ENCODE measurements at regions not wholly inside any gene's neighbourhood (a gene's known extent, or its start where the extent isn't known, plus 50 kb on each side); places are given as distances from the start of the nearest gene placed in this dataset.

- intact Hi-C loops (cut with DNase I), result no loop called here
- H3K4me1 ChIP-seq, result no peaks in the 10 kb centered on the region
- no peak overlapping the region for H3K27ac ChIP-seq
- peaks cover 0 to 74% (median 41%) of the 10 kb centered on the region in 7 donors for H3K27me3 ChIP-seq
- DNase-seq, result no peak
- TF ChIP-seq CTCF (IDR thresholded peaks at IDR 0.05), result no peak
- H3K4me3 ChIP-seq, result no peak overlapping the region
- no peak for ATAC-seq
- no peaks in the 10 kb centered on the region for H3K9me3 ChIP-seq
- H3K36me3 ChIP-seq, result no peaks in the 10 kb centered on the region
Measured at GRCh38 chr14:101657372-101657771, 96.1 kb downstream of the DIO3 start.

- peaks cover 0 to 61% (median 38%) of the 10 kb centered on the region in 7 donors for H3K27me3 ChIP-seq
- no peak overlapping the region for H3K27ac ChIP-seq
- H3K4me3 ChIP-seq, result no peak overlapping the region
- peaks cover 0 to 20% (median 13%) of the 10 kb centered on the region in 11 donors for H3K9me3 ChIP-seq
- H3K4me1 ChIP-seq, result no peaks in the 10 kb centered on the region
- H3K36me3 ChIP-seq, result no peaks in the 10 kb centered on the region
- 46 to 50% methylated on average over 3 of the region's 3 CpGs for WGBS, 2 donors
- TF ChIP-seq CTCF (IDR thresholded peaks at IDR 0.05), result peak in 5 of 9 donors; percentile 18 to 44 (median 35)
- intact Hi-C loops (cut with DNase I), result no loop called here
- DNase-seq (no peak), ATAC-seq (no peak)
Measured at GRCh38 chr14:101665478-101666078, 95.9 kb upstream of the PPP2R5C start.

GRCh38 chr14:101666264-101666663 lies 95.2 kb upstream of the PPP2R5C start:
- no peak for ATAC-seq
- 84 to 87% methylated on average over 16 of the region's 16 CpGs for WGBS, 2 donors

GRCh38 chr14:101669629-101670028 lies 91.9 kb upstream of the PPP2R5C start:
- H3K9me3 ChIP-seq, result peaks cover 0 to 41% (median 13%) of the 10 kb centered on the region in 11 donors
- ATAC-seq, result no peak
- no peaks in the 10 kb centered on the region for H3K36me3 ChIP-seq
- H3K27ac ChIP-seq, result no peak overlapping the region
- peaks cover 0 to 38% (median 33%) of the 10 kb centered on the region in 7 donors for H3K27me3 ChIP-seq
- no peak overlapping the region for H3K4me3 ChIP-seq
- intact Hi-C loops (cut with DNase I), result no loop called here
- DNase-seq, result no peak
- TF ChIP-seq CTCF (IDR thresholded peaks at IDR 0.05), result no peak
- no peaks in the 10 kb centered on the region for H3K4me1 ChIP-seq

More at GRCh38 chr14:101666264-101666663, 95.2 kb upstream of the PPP2R5C start:
- Histone ChIP-seq H3K27ac (no peak overlapping the region), H3K9me3 (peaks cover 0 to 27% (median 13%) of the 10 kb centered on the region in 11 donors), H3K27me3 (peaks cover 0 to 54% (median 38%) of the 10 kb centered on the region in 7 donors), H3K4me1 (no peaks in the 10 kb centered on the region), H3K4me3 (no peak overlapping the region), H3K36me3 (no peaks in the 10 kb centered on the region)
- no peak for TF ChIP-seq CTCF (IDR thresholded peaks at IDR 0.05)
- intact Hi-C loops (cut with DNase I), result no loop called here
- DNase-seq, result no peak
